Prostate gland (tissue), 2 donors: ENCODE measurements at regions not wholly inside any gene's neighbourhood (a gene's known extent, or its start where the extent isn't known, plus 50 kb on each side); places are given as distances from the start of the nearest gene placed in this dataset.

Source experiments
- DNase-seq: peaks from one replicate; pipeline ENCODE4 v3.0.0-alpha.2; 2019; ENCODE audit warnings: low spot score
- H3K27ac ChIP-seq, 2 donors: fragments of 200-600 bp; sonication (generic); 2 replicates each; pipeline ENCODE4 v1.5.1; 2017 to 2019
- H3K27me3 ChIP-seq: fragments of 200-600 bp; sonication (generic); replicated peaks from 2 replicates; pipeline ENCODE4 v1.5.1; 2019; ENCODE audit not compliant: insufficient read depth
- H3K36me3 ChIP-seq, 2 donors: fragments of 200-600 bp; sonication (generic); 1 replicate in 1 of 2; 2 replicates in 1 of 2; pipeline versions ENCODE4 v1.5.1 to v1.8.1; 2017 to 2019
- H3K4me1 ChIP-seq: fragments of 200-600 bp; sonication (generic); replicated peaks from 2 replicates; pipeline ENCODE4 v1.5.1; 2019
- H3K4me3 ChIP-seq, 2 donors: fragments of 200-600 bp; sonication (generic); 2 replicates each; pipeline ENCODE4 v1.5.1; 2017 to 2019
- H3K9me3 ChIP-seq: fragments of 200-600 bp; sonication (generic); 2 replicates; pipeline ENCODE4 v1.5.1; 2017
- POLR2A ChIP-seq: fragments of 450-650 bp; IDR thresholded peaks from one replicate; pipeline ENCODE4 v1.6.1; 2016; ENCODE audit warnings: antibody characterized with exemption, mild to moderate bottlenecking
- POLR2AphosphoS5 ChIP-seq: sonication (generic); formaldehyde crosslinking; IDR thresholded peaks from one replicate; pipeline ENCODE4 v1.6.1; 2017; ENCODE audit warnings: antibody characterized with exemption
- WGBS: methylation state at CpG from one replicate; pipeline ENCODE4 v1.1.5; 2018; 5-methylcytosine and 5-hydroxymethylcytosine counted together
- intact Hi-C: fragments of 100-400 bp; cut with DNase I; formaldehyde crosslinking; loops from one replicate; pipeline ENCODE4 v1.14.2; 2022
- TF ChIP-seq, protein P1 (sequence below), 4 experiments: fragments of 200-600 bp in 2 of 4; fragments of 450-650 bp in 2 of 4; sonication (generic) in 2 of 4; IDR thresholded peaks; 1 replicate in 3 of 4; 2 replicates in 1 of 4; pipeline ENCODE4 v1.5.1; 2016 to 2019; ENCODE audit warnings: antibody characterized with exemption in 4 of 4, mild to moderate bottlenecking in 2 of 4, moderate library complexity in 2 of 4

- intact Hi-C loops = loop anchor here (10.0 kb wide), 1 partner anchor 622 kb away; the partner anchor contains the start of gene TBL1XR1
- no peak overlapping the region for H3K27ac ChIP-seq
- TF ChIP-seq POLR2A (no peak), POLR2AphosphoS5 (peak; percentile 58)
These were observed 619.5 kb upstream of the TBL1XR1 start for GRCh38 chr3:177816667-177817208.

GRCh38 chr3:177817751-177818150, 620.5 kb upstream of the TBL1XR1 start:
- TF ChIP-seq POLR2A (no peak), POLR2AphosphoS5 (no peak)
- TF ChIP-seq, protein P1, sequence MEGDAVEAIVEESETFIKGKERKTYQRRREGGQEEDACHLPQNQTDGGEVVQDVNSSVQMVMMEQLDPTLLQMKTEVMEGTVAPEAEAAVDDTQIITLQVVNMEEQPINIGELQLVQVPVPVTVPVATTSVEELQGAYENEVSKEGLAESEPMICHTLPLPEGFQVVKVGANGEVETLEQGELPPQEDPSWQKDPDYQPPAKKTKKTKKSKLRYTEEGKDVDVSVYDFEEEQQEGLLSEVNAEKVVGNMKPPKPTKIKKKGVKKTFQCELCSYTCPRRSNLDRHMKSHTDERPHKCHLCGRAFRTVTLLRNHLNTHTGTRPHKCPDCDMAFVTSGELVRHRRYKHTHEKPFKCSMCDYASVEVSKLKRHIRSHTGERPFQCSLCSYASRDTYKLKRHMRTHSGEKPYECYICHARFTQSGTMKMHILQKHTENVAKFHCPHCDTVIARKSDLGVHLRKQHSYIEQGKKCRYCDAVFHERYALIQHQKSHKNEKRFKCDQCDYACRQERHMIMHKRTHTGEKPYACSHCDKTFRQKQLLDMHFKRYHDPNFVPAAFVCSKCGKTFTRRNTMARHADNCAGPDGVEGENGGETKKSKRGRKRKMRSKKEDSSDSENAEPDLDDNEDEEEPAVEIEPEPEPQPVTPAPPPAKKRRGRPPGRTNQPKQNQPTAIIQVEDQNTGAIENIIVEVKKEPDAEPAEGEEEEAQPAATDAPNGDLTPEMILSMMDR (IDR thresholded peaks at IDR 0.05) = no peak
- no peak overlapping the region for H3K27ac ChIP-seq
- no peaks in the 10 kb centered on the region for H3K36me3 ChIP-seq
- intact Hi-C loops = loop anchor here (10.0 kb wide), 1 partner anchor 623 kb away; the partner anchor contains the start of gene TBL1XR1
- H3K4me1 ChIP-seq = peaks cover 5% of the 10 kb centered on the region
- H3K27me3 ChIP-seq = no peaks in the 10 kb centered on the region
- WGBS = 17% methylated on average over 2 of the region's 2 CpGs
- no peaks in the 10 kb centered on the region for H3K9me3 ChIP-seq
- H3K4me3 ChIP-seq = no peak overlapping the region
- no peak for DNase-seq

More at GRCh38 chr3:177816667-177817208, 619.5 kb upstream of the TBL1XR1 start:
- DNase-seq = peak; percentile 46
- Histone ChIP-seq H3K9me3 (no peaks in the 10 kb centered on the region), H3K4me3 (no peak overlapping the region), H3K4me1 (peaks cover 7% of the 10 kb centered on the region), H3K36me3 (no peaks in the 10 kb centered on the region), H3K27me3 (no peaks in the 10 kb centered on the region)
- WGBS = 30% methylated on average over 6 of the region's 6 CpGs

GRCh38 chr3:177818712-177819240, 621.5 kb upstream of the TBL1XR1 start:
- H3K9me3 ChIP-seq = no peaks in the 10 kb centered on the region
- H3K27me3 ChIP-seq = no peaks in the 10 kb centered on the region
- no peak overlapping the region for H3K4me3 ChIP-seq
- DNase-seq = no peak
- intact Hi-C loops = loop anchor here (10.0 kb wide), 1 partner anchor 624 kb away; the partner anchor contains the start of gene TBL1XR1
- no peaks in the 10 kb centered on the region for H3K36me3 ChIP-seq
- no peaks in the 10 kb centered on the region for H3K4me1 ChIP-seq
- TF ChIP-seq POLR2A = no peak
- TF ChIP-seq, protein P1 (IDR thresholded peaks at IDR 0.05) = no peak
- no peak for TF ChIP-seq POLR2AphosphoS5
- WGBS = 92% methylated on average over 2 of the region's 2 CpGs
- H3K27ac ChIP-seq = no peak overlapping the region

DNA sequence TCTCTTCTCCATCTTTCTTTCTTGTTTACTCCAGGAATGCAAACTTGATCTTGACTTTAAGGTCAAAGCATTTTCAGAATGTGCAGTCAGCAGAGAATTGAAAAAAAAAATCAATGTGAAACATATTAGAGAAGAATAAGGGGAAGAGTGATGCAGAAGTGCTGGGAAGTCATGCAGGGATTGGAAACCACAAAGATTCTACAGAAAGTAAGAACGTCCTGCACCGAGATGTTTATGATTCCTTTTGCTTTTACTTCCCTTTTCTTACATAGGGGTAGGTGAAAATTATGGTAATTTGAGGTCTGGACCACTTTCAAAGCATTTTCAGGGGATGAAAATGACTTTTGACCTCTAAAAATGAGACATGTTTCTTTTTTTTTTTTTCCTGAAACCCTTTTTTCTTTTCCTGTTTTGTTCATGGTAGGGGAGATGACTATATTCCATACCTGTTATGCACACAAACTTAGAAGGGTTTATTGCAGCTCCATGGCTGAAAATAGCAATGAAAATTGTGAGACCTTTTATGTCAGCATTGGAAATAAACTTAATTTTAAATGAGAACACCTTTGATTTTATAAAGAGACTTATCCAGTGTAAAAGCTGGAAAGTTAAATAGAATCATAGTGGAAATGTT, 623.5 kb upstream of the TBL1XR1 start:
- WGBS = 52% methylated on average over 2 of the region's 2 CpGs
- intact Hi-C loops = loop anchor here (5.0 to 10.0 kb wide), 4 partner anchors 38 to 766 kb away; no protein-coding TSS in a partner anchor
- no peak overlapping the region for H3K4me3 ChIP-seq
- H3K27me3 ChIP-seq = no peaks in the 10 kb centered on the region
- TF ChIP-seq POLR2A (no peak), POLR2AphosphoS5 (no peak)
- TF ChIP-seq, protein P1 (IDR thresholded peaks at IDR 0.05) = no peak
- no peaks in the 10 kb centered on the region for H3K4me1 ChIP-seq
- H3K27ac ChIP-seq = peak overlapping the region in 1 of 2 donors; percentile 8
- no peaks in the 10 kb centered on the region for H3K36me3 ChIP-seq
- H3K9me3 ChIP-seq = no peaks in the 10 kb centered on the region
- no peak for DNase-seq

- no peak overlapping the region for H3K4me3 ChIP-seq
- no peak overlapping the region for H3K27ac ChIP-seq
- no peaks in the 10 kb centered on the region for H3K4me1 ChIP-seq
- intact Hi-C loops = loop anchor here (5.0 to 10.0 kb wide), 4 partner anchors 40 to 768 kb away; no protein-coding TSS in a partner anchor
- H3K9me3 ChIP-seq = no peaks in the 10 kb centered on the region
- 27% methylated on average over 2 of the region's 2 CpGs for WGBS
- no peaks in the 10 kb centered on the region for H3K27me3 ChIP-seq
- no peaks in the 10 kb centered on the region for H3K36me3 ChIP-seq
- TF ChIP-seq, protein P1 (IDR thresholded peaks at IDR 0.05) = no peak
- TF ChIP-seq POLR2A = no peak
- no peak for TF ChIP-seq POLR2AphosphoS5
- no peak for DNase-seq
These were observed 625.4 kb upstream of the TBL1XR1 start for GRCh38 chr3:177822681-177823096.
